B cell (primary cell): ENCODE measurements at regions not wholly inside any gene's neighbourhood (a gene's known extent, or its start where the extent isn't known, plus 50 kb on each side); places are given as distances from the start of the nearest gene placed in this dataset.

Source experiments
- ATAC-seq: fragments of 200-7000 bp; cut with Tn5 transposase; one replicate; pipeline ENCODE4 v1.10.0; 2021; ENCODE audit warnings: low read depth, mild to moderate bottlenecking, moderate number of reproducible peaks, moderate library complexity
- CTCF ChIA-PET: fragments of 350-600 bp; sonication (Branson Sonifier 250); formaldehyde crosslinking; loops from one replicate; lab custom pipeline; 2021; ENCODE audit warnings: antibody characterized with exemption, inconsistent platforms; lab: Charles Lee
- POLR2A ChIA-PET: fragments of 350-600 bp; sonication (Branson Sonifier 250); formaldehyde crosslinking; loops from one replicate; lab custom pipeline; 2021; ENCODE audit warnings: antibody characterized with exemption; lab: Charles Lee
- DNase-seq: peaks from one replicate; pipeline ENCODE4 v3.0.0; 2013
- H2AFZ ChIP-seq: 2 replicates; pipeline ENCODE4 v1.6.1; 2012; ENCODE audit warnings: mild to moderate bottlenecking, low read depth, low read length; ENCODE audit not compliant: insufficient read depth, poor library complexity, severe bottlenecking
- H3K27ac ChIP-seq, 2 donors: 1 replicate in 1 of 2; 2 replicates in 1 of 2; pipeline ENCODE4 v1.5.1; 2012 to 2013; ENCODE audit warnings: low read length in 2 of 2, mild to moderate bottlenecking in 2 of 2, moderate library complexity in 1 of 2
- H3K27me3 ChIP-seq, 4 experiments: fragments of 200-600 bp in 1 of 4; sonication (generic) in 1 of 4; replicated peaks in 1 of 4; 1 replicate in 2 of 4; 2 replicates in 2 of 4; pipeline versions ENCODE4 v1.6.1 to v1.7.0; 2013 to 2016; ENCODE audit warnings: low read length in 3 of 4, mild to moderate bottlenecking in 2 of 4, mixed read lengths in 1 of 4, moderate library complexity in 1 of 4; ENCODE audit not compliant: insufficient read depth in 4 of 4, control insufficient read depth in 3 of 4; ENCODE audit errors: control extremely low read depth in 1 of 4
- H3K36me3 ChIP-seq, 2 experiments: replicated peaks in 1 of 2; 1 replicate in 1 of 2; 2 replicates in 1 of 2; pipeline versions ENCODE4 v1.6.1 to v1.7.1; 2013; ENCODE audit warnings: low read length in 1 of 2; ENCODE audit not compliant: insufficient read depth in 2 of 2, control insufficient read depth in 1 of 2; ENCODE audit errors: control extremely low read depth in 1 of 2, extremely low read depth in 1 of 2
- H3K4me1 ChIP-seq, 2 donors: fragments of 200-600 bp in 1 of 2; sonication (generic) in 1 of 2; 1 replicate in 1 of 2; 2 replicates in 1 of 2; pipeline versions ENCODE4 v1.5.1 to v1.6.1; 2013 to 2017; ENCODE audit warnings: low read length in 2 of 2; ENCODE audit not compliant: control insufficient read depth in 2 of 2, insufficient read depth in 2 of 2
- H3K4me2 ChIP-seq: replicated peaks from 2 replicates; pipeline ENCODE3; 2012; ENCODE audit warnings: mild to moderate bottlenecking, low read depth, low read length; ENCODE audit not compliant: poor library complexity, severe bottlenecking
- H3K4me3 ChIP-seq, 5 experiments: fragments of 200-600 bp in 1 of 5; sonication (generic) in 1 of 5; 1 replicate in 3 of 5; 2 replicates in 2 of 5; pipeline versions ENCODE4 v1.5.1 to v1.7.0; 2011 to 2016; ENCODE audit warnings: low read length in 4 of 5, mild to moderate bottlenecking in 4 of 5, low read depth in 2 of 5, control low read depth in 1 of 5, moderate library complexity in 1 of 5; ENCODE audit not compliant: insufficient read depth in 1 of 5; ENCODE audit errors: control extremely low read depth in 1 of 5, extremely low read depth in 1 of 5
- H3K79me2 ChIP-seq: fragments of 200-600 bp; sonication (generic); one replicate; pipeline ENCODE4 v1.6.0; 2016; ENCODE audit warnings: low read length; ENCODE audit not compliant: control insufficient read depth, insufficient read depth
- H3K9ac ChIP-seq: fragments of 200-600 bp; sonication (generic); 2 replicates; pipeline ENCODE4 v1.6.1; 2017; ENCODE audit warnings: mild to moderate bottlenecking, low read length, moderate library complexity
- H3K9me3 ChIP-seq, 3 donors: one replicate each; pipeline versions ENCODE4 v1.6.1 to v1.7.1; 2013; ENCODE audit warnings: low read length in 2 of 3; ENCODE audit not compliant: control insufficient read depth in 2 of 3, insufficient read depth in 1 of 3; ENCODE audit errors: control extremely low read depth in 1 of 3
- H4K20me1 ChIP-seq: 2 replicates; pipeline ENCODE4 v1.6.0; 2012; ENCODE audit warnings: mild to moderate bottlenecking, low read length; ENCODE audit not compliant: insufficient read depth, control insufficient read depth, poor library complexity, severe bottlenecking
- H3K27ac Mint-ChIP-seq: one replicate; pipeline ENCODE4 v1.8.0; 2021; ENCODE audit warnings: mixed read lengths
- H3K27me3 Mint-ChIP-seq: one replicate; pipeline ENCODE4 v1.8.0; 2021; ENCODE audit warnings: mixed read lengths
- H3K4me1 Mint-ChIP-seq: one replicate; pipeline ENCODE4 v1.8.0; 2021; ENCODE audit warnings: mixed read lengths
- H3K4me3 Mint-ChIP-seq: one replicate; pipeline ENCODE4 v1.8.0; 2021; ENCODE audit warnings: mixed read lengths
- H3K9me3 Mint-ChIP-seq: one replicate; pipeline ENCODE4 v1.8.0; 2022; ENCODE audit warnings: mixed read lengths; ENCODE audit not compliant: insufficient read depth
- EZH2 ChIP-seq: IDR thresholded peaks from 2 replicates; pipeline ENCODE4 v1.6.1; 2012; ENCODE audit warnings: borderline replicate concordance, low read depth, mild to moderate bottlenecking, moderate library complexity, low read length; ENCODE audit not compliant: insufficient read depth, poor library complexity, severe bottlenecking
- WGBS: methylation state at CpG from one replicate; pipeline ENCODE4 v1.1.5; 2013; ENCODE audit warnings: missing lambda C conversion rate; ENCODE audit not compliant: insufficient coverage; 5-methylcytosine and 5-hydroxymethylcytosine counted together
- intact Hi-C: fragments of 100-400 bp; cut with micrococcal nuclease; formaldehyde crosslinking; loops from one replicate; pipeline ENCODE4 v1.10.0; 2022
- TF ChIP-seq, protein P1 (sequence below): fragments of 200-600 bp; IDR thresholded peaks from one replicate; pipeline ENCODE4 v1.8.0; 2022; ENCODE audit warnings: antibody characterized with exemption, mild to moderate bottlenecking

DNA sequence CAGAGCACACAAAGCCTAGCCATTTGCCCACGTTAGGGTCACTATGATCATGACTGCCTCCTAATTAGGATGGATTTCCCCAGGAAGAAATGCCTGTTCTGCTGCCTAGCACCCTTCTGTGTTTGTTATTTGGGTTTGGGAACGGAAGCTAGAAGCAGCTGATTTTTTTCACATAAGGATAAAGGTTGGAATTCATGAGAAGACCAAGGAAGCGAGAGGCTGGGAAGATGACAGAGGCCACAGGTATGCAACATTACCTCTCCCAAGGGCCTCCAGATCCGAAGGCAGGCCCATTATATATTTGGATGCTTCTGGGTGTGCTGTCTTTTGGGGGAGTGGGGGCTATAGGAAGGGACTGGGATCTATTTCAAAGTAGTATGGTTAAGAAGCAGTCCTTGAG is 204.7 kb downstream of the FBXO15 start:
- intact Hi-C loops = no loop called here
- peaks cover 0 to 3% (median 0%) of the 10 kb centered on the region in 4 experiments for H3K27me3 ChIP-seq
- no peak for TF ChIP-seq EZH2
- TF ChIP-seq, protein P1, sequence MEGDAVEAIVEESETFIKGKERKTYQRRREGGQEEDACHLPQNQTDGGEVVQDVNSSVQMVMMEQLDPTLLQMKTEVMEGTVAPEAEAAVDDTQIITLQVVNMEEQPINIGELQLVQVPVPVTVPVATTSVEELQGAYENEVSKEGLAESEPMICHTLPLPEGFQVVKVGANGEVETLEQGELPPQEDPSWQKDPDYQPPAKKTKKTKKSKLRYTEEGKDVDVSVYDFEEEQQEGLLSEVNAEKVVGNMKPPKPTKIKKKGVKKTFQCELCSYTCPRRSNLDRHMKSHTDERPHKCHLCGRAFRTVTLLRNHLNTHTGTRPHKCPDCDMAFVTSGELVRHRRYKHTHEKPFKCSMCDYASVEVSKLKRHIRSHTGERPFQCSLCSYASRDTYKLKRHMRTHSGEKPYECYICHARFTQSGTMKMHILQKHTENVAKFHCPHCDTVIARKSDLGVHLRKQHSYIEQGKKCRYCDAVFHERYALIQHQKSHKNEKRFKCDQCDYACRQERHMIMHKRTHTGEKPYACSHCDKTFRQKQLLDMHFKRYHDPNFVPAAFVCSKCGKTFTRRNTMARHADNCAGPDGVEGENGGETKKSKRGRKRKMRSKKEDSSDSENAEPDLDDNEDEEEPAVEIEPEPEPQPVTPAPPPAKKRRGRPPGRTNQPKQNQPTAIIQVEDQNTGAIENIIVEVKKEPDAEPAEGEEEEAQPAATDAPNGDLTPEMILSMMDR = no peak

DNA sequence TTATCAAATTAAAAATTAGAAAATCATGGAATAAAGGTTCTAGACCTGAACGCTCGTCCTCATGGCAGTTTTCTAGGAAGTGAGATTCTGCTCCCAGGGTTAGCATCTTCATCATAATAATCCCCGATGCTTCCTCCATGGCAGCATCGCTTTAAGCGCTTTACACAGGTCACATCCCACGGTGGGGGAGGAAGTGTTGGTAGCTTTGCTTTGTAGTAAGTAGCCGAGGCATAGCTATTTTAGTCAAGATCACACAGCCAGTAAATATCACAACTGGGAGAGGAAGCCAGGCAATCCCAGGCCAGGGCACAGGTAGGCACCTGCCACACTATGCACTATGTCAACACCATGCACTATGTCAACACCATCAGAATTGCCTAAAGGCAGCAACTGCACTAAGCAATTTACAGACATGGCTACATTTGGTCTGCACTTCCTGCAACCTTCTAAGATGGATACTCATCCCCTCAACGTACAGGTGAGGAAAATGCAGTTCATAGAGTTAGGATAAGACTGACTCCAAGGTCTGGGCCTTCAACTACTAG is 205.5 kb downstream of the FBXO15 start:
- Histone ChIP-seq H3K4me2 (no peak overlapping the region), H3K27ac (no peak overlapping the region), H3K79me2 (no peaks in the 10 kb centered on the region), H3K27me3 (peaks cover 0 to 3% (median 0%) of the 10 kb centered on the region in 4 experiments), H3K9ac (no peak overlapping the region), H3K9me3 (no peaks in the 10 kb centered on the region), H3K36me3 (no peaks in the 10 kb centered on the region), H3K4me3 (no peak overlapping the region), H4K20me1 (no peaks in the 10 kb centered on the region), H2AFZ (no peak overlapping the region), H3K4me1 (no peaks in the 10 kb centered on the region)
- no peaks in the 10 kb centered on the region for H3K9me3 Mint-ChIP-seq
- intact Hi-C loops = no loop called here
- WGBS = 100% methylated on average over 1 of the region's 8 CpGs
- no peak for TF ChIP-seq EZH2
- TF ChIP-seq, protein P1 = no peak
- H3K4me3 Mint-ChIP-seq = no peak overlapping the region
- H3K27me3 Mint-ChIP-seq = peaks cover 12% of the 10 kb centered on the region
- H3K4me1 Mint-ChIP-seq = peaks cover 2% of the 10 kb centered on the region
- no peak overlapping the region for H3K27ac Mint-ChIP-seq
- ChIA-PET POLR2A (no interaction called here), CTCF (no interaction called here)
- DNase-seq (no peak), ATAC-seq (no peak)

More for the DNA sequence above, 204.7 kb downstream of the FBXO15 start:
- Mint-ChIP-seq H3K9me3 (no peaks in the 10 kb centered on the region), H3K27ac (no peak overlapping the region), H3K27me3 (peaks cover 7% of the 10 kb centered on the region), H3K4me1 (peaks cover 5% of the 10 kb centered on the region), H3K4me3 (no peak overlapping the region)
- H2AFZ ChIP-seq = no peak overlapping the region
- no peak overlapping the region for H3K27ac ChIP-seq
- ChIA-PET POLR2A (no interaction called here), CTCF (no interaction called here)
- no peaks in the 10 kb centered on the region for H4K20me1 ChIP-seq
- ATAC-seq (no peak), DNase-seq (no peak)
- H3K9ac ChIP-seq = no peak overlapping the region
- 75% methylated on average over 1 of the region's 4 CpGs for WGBS
- no peaks in the 10 kb centered on the region for H3K4me1 ChIP-seq
- no peak overlapping the region for H3K4me2 ChIP-seq
- no peaks in the 10 kb centered on the region for H3K36me3 ChIP-seq
- H3K4me3 ChIP-seq = no peak overlapping the region
- H3K79me2 ChIP-seq = no peaks in the 10 kb centered on the region
- no peaks in the 10 kb centered on the region for H3K9me3 ChIP-seq
